Vagina (tissue), 2 donors: ENCODE measurements at regions not wholly inside any gene's neighbourhood (a gene's known extent, or its start where the extent isn't known, plus 50 kb on each side); places are given as distances from the start of the nearest gene placed in this dataset.

Experiments used
- DNase-seq, 2 donors: peaks; one replicate each; pipeline ENCODE4 v3.0.0-alpha.2; 2017; ENCODE audit errors: extremely low spot score in 2 of 2
- H3K27ac ChIP-seq: fragments of 200-600 bp; sonication (generic); one replicate; pipeline ENCODE4 v1.5.1; 2019
- H3K27me3 ChIP-seq: fragments of 200-600 bp; sonication (generic); one replicate; pipeline ENCODE4 v1.5.1; 2019
- H3K36me3 ChIP-seq, 2 donors: fragments of 200-600 bp; sonication (generic); one replicate each; pipeline ENCODE4 v1.5.1; 2017 to 2019
- H3K4me1 ChIP-seq: fragments of 200-600 bp; sonication (generic); one replicate; pipeline ENCODE4 v1.5.1; 2019
- H3K4me3 ChIP-seq, 2 donors: fragments of 200-600 bp; sonication (generic); 1 replicate in 1 of 2; 2 replicates in 1 of 2; pipeline ENCODE4 v1.5.1; 2016 to 2019
- H3K9me3 ChIP-seq: fragments of 200-600 bp; sonication (generic); one replicate; pipeline ENCODE4 v1.5.1; 2019
- POLR2A ChIP-seq, 2 donors: fragments of 450-650 bp; IDR thresholded peaks; one replicate each; pipeline ENCODE4 v1.6.1; 2017; ENCODE audit warnings: antibody characterized with exemption in 2 of 2, mild to moderate bottlenecking in 2 of 2, moderate library complexity in 2 of 2
- POLR2AphosphoS5 ChIP-seq, 2 donors: sonication (generic); formaldehyde crosslinking; IDR thresholded peaks; one replicate each; pipeline ENCODE4 v1.9.0; 2017; ENCODE audit warnings: antibody characterized with exemption in 2 of 2, mild to moderate bottlenecking in 2 of 2, low read depth in 1 of 2; ENCODE audit not compliant: insufficient read depth in 1 of 2
- intact Hi-C: fragments of 100-400 bp; cut with DNase I; formaldehyde crosslinking; loops from one replicate; pipeline ENCODE4 v1.15.1; 2023
- TF ChIP-seq, protein P1 (sequence below), 3 experiments: fragments of 450-650 bp in 2 of 3; fragments of 200-600 bp in 1 of 3; sonication (generic) in 1 of 3; IDR thresholded peaks; one replicate each; pipeline ENCODE4 v1.5.1; 2017 to 2019; ENCODE audit warnings: antibody characterized with exemption in 3 of 3, mild to moderate bottlenecking in 2 of 3, moderate library complexity in 2 of 3

DNA sequence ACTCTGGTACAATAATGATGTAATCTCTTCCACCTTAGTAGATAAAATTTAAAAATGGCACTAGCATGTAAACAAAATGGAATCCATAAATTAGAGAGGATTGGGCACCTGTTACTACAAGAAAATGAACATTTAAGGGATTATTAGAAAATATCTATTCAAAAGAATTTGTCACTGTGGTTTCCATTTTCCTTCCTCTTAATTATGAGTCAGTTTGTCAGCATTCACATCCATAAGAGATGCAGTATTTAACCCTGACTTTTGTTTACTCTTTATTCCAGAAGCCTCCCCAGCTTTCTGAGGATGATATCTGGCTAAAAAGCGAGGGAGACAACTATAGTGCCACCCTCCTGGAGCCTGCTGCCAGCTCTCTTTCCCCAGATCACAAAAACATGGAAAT, 72.1 kb downstream of the C9orf152 start:
- Histone ChIP-seq H3K36me3 (peaks cover 0 to 12% of the 10 kb centered on the region in 2 donors), H3K27ac (no peak overlapping the region), H3K27me3 (no peaks in the 10 kb centered on the region), H3K4me1 (peaks cover 17% of the 10 kb centered on the region), H3K9me3 (no peaks in the 10 kb centered on the region), H3K4me3 (no peak overlapping the region)
- TF ChIP-seq POLR2A (IDR thresholded peaks at IDR 0.05) (no peak), POLR2AphosphoS5 (IDR thresholded peaks at IDR 0.05; ENCODE audit: insufficient read depth in 1 of 2, low read depth in 1 of 2) (no peak)
- TF ChIP-seq, protein P1, sequence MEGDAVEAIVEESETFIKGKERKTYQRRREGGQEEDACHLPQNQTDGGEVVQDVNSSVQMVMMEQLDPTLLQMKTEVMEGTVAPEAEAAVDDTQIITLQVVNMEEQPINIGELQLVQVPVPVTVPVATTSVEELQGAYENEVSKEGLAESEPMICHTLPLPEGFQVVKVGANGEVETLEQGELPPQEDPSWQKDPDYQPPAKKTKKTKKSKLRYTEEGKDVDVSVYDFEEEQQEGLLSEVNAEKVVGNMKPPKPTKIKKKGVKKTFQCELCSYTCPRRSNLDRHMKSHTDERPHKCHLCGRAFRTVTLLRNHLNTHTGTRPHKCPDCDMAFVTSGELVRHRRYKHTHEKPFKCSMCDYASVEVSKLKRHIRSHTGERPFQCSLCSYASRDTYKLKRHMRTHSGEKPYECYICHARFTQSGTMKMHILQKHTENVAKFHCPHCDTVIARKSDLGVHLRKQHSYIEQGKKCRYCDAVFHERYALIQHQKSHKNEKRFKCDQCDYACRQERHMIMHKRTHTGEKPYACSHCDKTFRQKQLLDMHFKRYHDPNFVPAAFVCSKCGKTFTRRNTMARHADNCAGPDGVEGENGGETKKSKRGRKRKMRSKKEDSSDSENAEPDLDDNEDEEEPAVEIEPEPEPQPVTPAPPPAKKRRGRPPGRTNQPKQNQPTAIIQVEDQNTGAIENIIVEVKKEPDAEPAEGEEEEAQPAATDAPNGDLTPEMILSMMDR (IDR thresholded peaks at IDR 0.05), result no peak
- DNase-seq, result no peak
- intact Hi-C loops, result no loop called here

DNA sequence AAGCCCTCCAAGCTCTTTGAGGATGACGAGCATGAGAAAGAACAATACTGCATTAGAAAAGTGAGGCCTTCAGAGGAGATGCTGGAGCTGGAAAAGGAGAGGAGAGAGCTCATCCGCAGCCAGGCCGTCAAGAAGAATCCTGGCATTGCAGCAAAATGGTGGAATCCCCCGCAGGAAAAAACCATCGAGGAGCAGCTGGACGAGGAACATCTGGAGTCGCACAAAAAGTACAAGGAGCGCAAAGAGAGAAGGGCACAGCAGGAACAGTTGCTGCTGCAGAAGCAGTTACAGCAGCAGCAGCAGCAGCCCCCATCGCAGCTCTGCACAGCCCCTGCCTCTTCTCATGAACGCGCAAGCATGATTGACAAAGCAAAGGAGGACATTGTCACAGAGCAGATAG, 71.2 kb downstream of the C9orf152 start:
- TF ChIP-seq POLR2AphosphoS5 (IDR thresholded peaks at IDR 0.05; ENCODE audit: insufficient read depth in 1 of 2, low read depth in 1 of 2), result no peak
- no peak for TF ChIP-seq POLR2A (IDR thresholded peaks at IDR 0.05)
- TF ChIP-seq, protein P1 (IDR thresholded peaks at IDR 0.05), result no peak
- Histone ChIP-seq H3K9me3 (no peaks in the 10 kb centered on the region), H3K27me3 (no peaks in the 10 kb centered on the region), H3K27ac (no peak overlapping the region), H3K4me1 (peaks cover 26% of the 10 kb centered on the region), H3K36me3 (peaks cover 0 to 12% of the 10 kb centered on the region in 2 donors), H3K4me3 (no peak overlapping the region)
- DNase-seq, result no peak
- intact Hi-C loops, result no loop called here

- Histone ChIP-seq H3K9me3 (no peaks in the 10 kb centered on the region), H3K4me1 (peaks cover 34% of the 10 kb centered on the region), H3K27ac (no peak overlapping the region), H3K4me3 (no peak overlapping the region), H3K27me3 (no peaks in the 10 kb centered on the region), H3K36me3 (peaks cover 0 to 12% of the 10 kb centered on the region in 2 donors)
- intact Hi-C loops, result no loop called here
- no peak for TF ChIP-seq POLR2A (IDR thresholded peaks at IDR 0.05)
- no peak for TF ChIP-seq POLR2AphosphoS5 (IDR thresholded peaks at IDR 0.05; ENCODE audit: insufficient read depth in 1 of 2, low read depth in 1 of 2)
- TF ChIP-seq, protein P1 (IDR thresholded peaks at IDR 0.05), result no peak
- no peak for DNase-seq
Measured at GRCh38 chr9:110140276-110140675, 67.7 kb downstream of the C9orf152 start.

- Histone ChIP-seq H3K36me3 (peaks cover 0 to 12% of the 10 kb centered on the region in 2 donors), H3K27me3 (no peaks in the 10 kb centered on the region), H3K9me3 (no peaks in the 10 kb centered on the region), H3K4me3 (no peak overlapping the region), H3K4me1 (peaks cover 34% of the 10 kb centered on the region), H3K27ac (no peak overlapping the region)
- no peak for DNase-seq
- intact Hi-C loops, result no loop called here
- TF ChIP-seq POLR2A (IDR thresholded peaks at IDR 0.05) (no peak), POLR2AphosphoS5 (IDR thresholded peaks at IDR 0.05; ENCODE audit: insufficient read depth in 1 of 2, low read depth in 1 of 2) (no peak)
- TF ChIP-seq, protein P1 (IDR thresholded peaks at IDR 0.05), result no peak
Measured at GRCh38 chr9:110141227-110141793, 66.6 kb downstream of the C9orf152 start.

GRCh38 chr9:110142253-110142652, 65.7 kb downstream of the C9orf152 start:
- H3K27me3 ChIP-seq, result no peaks in the 10 kb centered on the region
- TF ChIP-seq POLR2A (IDR thresholded peaks at IDR 0.05) (no peak), POLR2AphosphoS5 (IDR thresholded peaks at IDR 0.05; ENCODE audit: insufficient read depth in 1 of 2, low read depth in 1 of 2) (no peak)
- TF ChIP-seq, protein P1 (IDR thresholded peaks at IDR 0.05), result no peak
- H3K27ac ChIP-seq, result no peak overlapping the region
- H3K36me3 ChIP-seq, result peaks cover 0 to 12% of the 10 kb centered on the region in 2 donors
- H3K9me3 ChIP-seq, result no peaks in the 10 kb centered on the region
- no peak for DNase-seq
- H3K4me1 ChIP-seq, result peaks cover 34% of the 10 kb centered on the region
- H3K4me3 ChIP-seq, result no peak overlapping the region
- intact Hi-C loops, result no loop called here
